ENCODE measurements at regions not wholly inside any gene's neighbourhood (a gene's known extent, or its start where the extent isn't known, plus 50 kb on each side); places are given as distances from the start of the nearest gene placed in this dataset.

- DNase-seq (ENCODE audit: low read depth) (no peak), FAIRE-seq (no peak)
- Histone ChIP-seq H3K27me3 (ENCODE audit: control insufficient read depth, insufficient read depth, low read length) (no peaks in the 10 kb centered on the region), H3K4me3 (ENCODE audit: low read depth, low read length) (no peak overlapping the region), H3K36me3 (ENCODE audit: control insufficient read depth, insufficient read depth, low read length) (no peaks in the 10 kb centered on the region)
- TF ChIP-seq, protein P1, sequence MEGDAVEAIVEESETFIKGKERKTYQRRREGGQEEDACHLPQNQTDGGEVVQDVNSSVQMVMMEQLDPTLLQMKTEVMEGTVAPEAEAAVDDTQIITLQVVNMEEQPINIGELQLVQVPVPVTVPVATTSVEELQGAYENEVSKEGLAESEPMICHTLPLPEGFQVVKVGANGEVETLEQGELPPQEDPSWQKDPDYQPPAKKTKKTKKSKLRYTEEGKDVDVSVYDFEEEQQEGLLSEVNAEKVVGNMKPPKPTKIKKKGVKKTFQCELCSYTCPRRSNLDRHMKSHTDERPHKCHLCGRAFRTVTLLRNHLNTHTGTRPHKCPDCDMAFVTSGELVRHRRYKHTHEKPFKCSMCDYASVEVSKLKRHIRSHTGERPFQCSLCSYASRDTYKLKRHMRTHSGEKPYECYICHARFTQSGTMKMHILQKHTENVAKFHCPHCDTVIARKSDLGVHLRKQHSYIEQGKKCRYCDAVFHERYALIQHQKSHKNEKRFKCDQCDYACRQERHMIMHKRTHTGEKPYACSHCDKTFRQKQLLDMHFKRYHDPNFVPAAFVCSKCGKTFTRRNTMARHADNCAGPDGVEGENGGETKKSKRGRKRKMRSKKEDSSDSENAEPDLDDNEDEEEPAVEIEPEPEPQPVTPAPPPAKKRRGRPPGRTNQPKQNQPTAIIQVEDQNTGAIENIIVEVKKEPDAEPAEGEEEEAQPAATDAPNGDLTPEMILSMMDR (IDR thresholded peaks at IDR 0.05; ENCODE audit: insufficient read depth, low read length, severe bottlenecking), result no peak
Observed at GRCh38 chr11:21769188-21769587, 423.7 kb upstream of the ANO5 start.

DNA sequence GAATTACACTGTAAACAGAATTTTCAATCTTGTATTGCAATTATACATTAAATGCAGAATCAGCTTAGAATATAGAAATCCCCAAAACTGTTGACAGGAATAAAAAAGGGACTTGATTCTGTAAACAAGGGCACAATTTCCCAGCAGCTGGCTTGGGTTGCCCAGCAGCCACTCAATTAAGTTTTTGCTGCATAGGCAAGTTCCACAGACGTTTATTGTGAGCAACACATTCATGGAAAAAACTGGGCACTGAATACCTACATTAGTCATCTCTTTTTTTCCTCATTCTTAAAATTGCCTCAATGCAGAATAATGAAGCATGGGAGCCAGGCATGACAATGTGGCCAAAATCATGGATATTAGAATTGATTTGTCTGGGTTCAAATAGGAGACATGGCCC lies 421.8 kb upstream of the ANO5 start:
- FAIRE-seq, result no peak
- peak; percentile 31 for DNase-seq (ENCODE audit: low read depth)

GRCh38 chr11:21774212-21774611 lies 418.7 kb upstream of the ANO5 start:
- TF ChIP-seq, protein P1 (IDR thresholded peaks at IDR 0.05; ENCODE audit: insufficient read depth, low read length, severe bottlenecking), result no peak
- Histone ChIP-seq H3K36me3 (ENCODE audit: control insufficient read depth, insufficient read depth, low read length) (no peaks in the 10 kb centered on the region), H3K27me3 (ENCODE audit: control insufficient read depth, insufficient read depth, low read length) (no peaks in the 10 kb centered on the region), H3K4me3 (ENCODE audit: low read depth, low read length) (no peak overlapping the region)
- no peak for FAIRE-seq
- DNase-seq (ENCODE audit: low read depth), result peak; percentile 4

More for the DNA sequence above, 421.8 kb upstream of the ANO5 start:
- Histone ChIP-seq H3K27me3 (ENCODE audit: control insufficient read depth, insufficient read depth, low read length) (no peaks in the 10 kb centered on the region), H3K4me3 (ENCODE audit: low read depth, low read length) (no peak overlapping the region), H3K36me3 (ENCODE audit: control insufficient read depth, insufficient read depth, low read length) (no peaks in the 10 kb centered on the region)
- TF ChIP-seq, protein P1 (IDR thresholded peaks at IDR 0.05; ENCODE audit: insufficient read depth, low read length, severe bottlenecking), result no peak

GRCh38 chr11:21775911-21776310 lies 417.0 kb upstream of the ANO5 start:
- Histone ChIP-seq H3K4me3 (ENCODE audit: low read depth, low read length) (no peak overlapping the region), H3K36me3 (ENCODE audit: control insufficient read depth, insufficient read depth, low read length) (no peaks in the 10 kb centered on the region), H3K27me3 (ENCODE audit: control insufficient read depth, insufficient read depth, low read length) (no peaks in the 10 kb centered on the region)
- DNase-seq (ENCODE audit: low read depth) (no peak), FAIRE-seq (no peak)
- TF ChIP-seq, protein P1 (IDR thresholded peaks at IDR 0.05; ENCODE audit: insufficient read depth, low read length, severe bottlenecking), result no peak

- DNase-seq (ENCODE audit: low read depth) (no peak), FAIRE-seq (no peak)
- H3K4me3 ChIP-seq (ENCODE audit: low read depth, low read length), result no peak overlapping the region
- TF ChIP-seq, protein P1 (IDR thresholded peaks at IDR 0.05; ENCODE audit: insufficient read depth, low read length, severe bottlenecking), result no peak
- H3K27me3 ChIP-seq (ENCODE audit: control insufficient read depth, insufficient read depth, low read length), result no peaks in the 10 kb centered on the region
- no peaks in the 10 kb centered on the region for H3K36me3 ChIP-seq (ENCODE audit: control insufficient read depth, insufficient read depth, low read length)
Observed at GRCh38 chr11:21783954-21784353, 408.9 kb upstream of the ANO5 start.

- TF ChIP-seq, protein P1 (IDR thresholded peaks at IDR 0.05; ENCODE audit: insufficient read depth, low read length, severe bottlenecking), result no peak
- FAIRE-seq, result no peak
Observed at GRCh38 chr11:21785351-21785750, 407.5 kb upstream of the ANO5 start.

More at GRCh38 chr11:21785351-21785750, 407.5 kb upstream of the ANO5 start:
- no peak for DNase-seq (ENCODE audit: low read depth)
- Histone ChIP-seq H3K27me3 (ENCODE audit: control insufficient read depth, insufficient read depth, low read length) (no peaks in the 10 kb centered on the region), H3K4me3 (ENCODE audit: low read depth, low read length) (no peak overlapping the region), H3K36me3 (ENCODE audit: control insufficient read depth, insufficient read depth, low read length) (no peaks in the 10 kb centered on the region)
